GM19463 (cell line): ENCODE measurements at regions not wholly inside any gene's neighbourhood (a gene's known extent, or its start where the extent isn't known, plus 50 kb on each side); places are given as distances from the start of the nearest gene placed in this dataset.
A peak's percentile ranks its signal among the peaks of the same experiment; 100 is the strongest.

ENCODE experiments used
- ATAC-seq: cut with Tn5 transposase; IDR thresholded peaks from one replicate; pipeline ENCODE4 v1.9.1; 2021; ENCODE audit warnings: mild to moderate bottlenecking, moderate library complexity; ENCODE audit not compliant: unreplicated experiment

DNA sequence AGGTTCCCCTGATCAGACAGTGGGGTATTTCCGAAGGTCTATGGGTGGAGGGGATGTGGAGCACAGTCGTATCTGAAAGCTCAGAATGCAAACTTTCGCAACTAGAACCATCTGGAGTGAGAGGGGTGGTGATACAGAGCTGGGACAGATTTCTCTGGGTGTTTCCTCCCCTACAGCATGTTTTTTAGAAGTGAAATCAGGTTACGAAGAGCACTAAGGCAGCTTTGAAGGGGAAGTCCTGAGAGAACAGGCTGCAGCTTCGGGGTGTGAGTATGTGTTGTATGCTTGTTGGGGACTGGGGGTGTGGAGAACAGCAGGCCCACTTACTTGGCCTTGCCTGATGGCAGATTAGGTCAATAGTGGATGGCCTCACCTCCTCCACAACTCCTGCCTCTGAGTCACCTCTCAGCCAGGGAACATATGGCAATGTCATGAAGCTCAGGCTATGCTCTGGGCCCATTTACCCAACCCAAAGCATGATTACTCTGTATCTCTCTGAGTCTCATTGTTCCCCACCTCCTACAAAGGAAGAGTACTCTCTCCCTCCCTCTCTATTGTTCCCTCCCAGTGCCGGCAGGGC lies 107.2 kb upstream of the RASGRP1 start:
- peak; percentile 59 for ATAC-seq

DNA sequence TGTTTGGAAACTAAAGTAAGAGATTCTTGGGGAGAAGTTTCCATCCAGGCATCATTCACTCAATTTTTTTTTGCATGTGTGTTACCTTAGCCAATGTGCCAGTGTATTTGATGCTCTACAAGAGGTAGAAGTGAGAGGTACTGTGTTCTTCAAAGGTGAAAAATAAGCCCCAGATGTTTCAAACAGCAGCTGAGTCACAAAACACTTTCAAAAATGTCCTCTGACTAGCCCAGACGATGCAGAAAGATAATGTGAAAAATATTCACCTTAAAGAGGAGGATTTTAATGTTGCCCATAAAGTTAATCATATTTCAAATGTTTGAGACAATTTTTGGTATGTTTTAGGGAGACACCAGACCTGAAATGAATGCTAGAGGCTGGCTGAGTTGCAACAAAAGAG lies 107.7 kb upstream of the RASGRP1 start:
- ATAC-seq: no peak

DNA sequence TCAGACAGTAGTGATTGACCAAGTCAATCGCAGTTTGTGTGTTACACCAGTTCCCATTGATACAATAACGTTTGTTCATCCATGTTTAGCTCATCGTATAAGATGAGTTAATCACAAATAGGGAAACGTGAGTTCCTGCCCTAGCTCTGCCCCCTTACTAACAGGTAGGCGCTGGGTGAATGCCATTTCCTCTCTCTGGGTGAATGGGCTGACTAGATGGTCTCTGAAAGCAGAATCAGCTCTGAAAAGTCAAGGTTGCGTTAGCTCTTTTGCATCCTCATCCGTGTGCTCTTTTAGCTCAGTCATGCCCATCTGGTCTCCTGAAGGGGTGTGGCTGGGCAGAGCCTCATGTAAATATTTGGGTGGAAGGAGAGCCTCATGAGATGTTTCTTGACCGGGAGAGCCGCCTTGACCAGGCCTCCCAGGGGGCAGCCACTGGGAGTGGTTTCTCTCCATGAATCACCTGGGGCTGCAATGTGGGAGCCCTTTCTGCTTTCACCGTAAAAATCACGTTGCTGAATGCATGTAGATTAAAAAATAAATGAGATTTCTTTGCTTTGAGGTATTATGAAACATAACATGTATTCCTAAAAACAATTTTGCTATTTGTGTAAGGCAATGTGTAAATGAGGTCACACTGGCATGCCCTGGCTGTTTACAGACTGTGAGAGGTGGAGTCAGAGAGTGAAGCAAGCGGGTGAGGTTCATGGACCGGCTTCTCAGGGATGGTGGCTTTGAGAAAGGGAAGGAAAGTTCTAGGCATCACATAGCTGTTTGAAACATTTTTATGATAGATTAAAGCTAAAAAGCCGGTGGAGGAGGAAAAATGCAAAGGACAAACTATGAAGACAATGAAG lies 108.4 kb upstream of the RASGRP1 start:
- peak; percentile 46 for ATAC-seq

DNA sequence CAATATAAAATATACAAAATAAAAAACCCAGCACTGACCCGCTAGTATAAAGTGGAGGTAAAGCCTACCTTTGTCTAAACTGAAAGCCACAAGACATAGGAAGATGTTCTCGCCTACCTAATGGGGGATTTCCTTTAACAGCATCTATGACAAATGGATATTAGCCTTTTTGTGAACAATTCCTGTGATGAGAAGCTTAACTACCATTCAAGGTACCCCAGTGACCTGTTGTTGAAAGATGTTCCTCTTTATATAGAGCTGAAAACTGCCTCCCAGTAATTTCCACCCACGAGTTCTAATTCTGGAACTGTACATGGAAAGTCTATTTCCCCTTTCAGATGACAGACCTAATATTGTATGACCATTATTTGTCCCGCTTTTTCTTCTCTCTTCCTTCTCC lies 109.8 kb upstream of the RASGRP1 start:
- no peak for ATAC-seq

DNA sequence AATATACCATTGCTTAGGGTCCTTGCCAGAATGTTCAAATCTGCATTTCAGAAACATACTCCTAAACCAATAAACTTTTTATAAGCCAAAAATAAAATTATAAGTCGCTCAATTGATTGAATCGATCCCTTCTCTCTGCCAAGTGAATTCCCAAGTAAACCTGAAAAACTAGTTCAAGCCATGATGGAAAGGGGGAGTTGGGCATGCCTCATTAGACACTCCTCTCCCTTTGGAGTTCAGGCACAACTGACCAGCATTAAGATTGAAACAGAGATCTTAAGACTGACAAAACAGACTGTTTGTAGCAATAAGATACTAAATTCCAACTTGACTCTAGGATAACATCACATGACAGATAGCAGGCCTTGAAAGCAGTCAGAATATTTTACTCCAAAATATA lies 113.7 kb upstream of the RASGRP1 start:
- no peak for ATAC-seq

DNA sequence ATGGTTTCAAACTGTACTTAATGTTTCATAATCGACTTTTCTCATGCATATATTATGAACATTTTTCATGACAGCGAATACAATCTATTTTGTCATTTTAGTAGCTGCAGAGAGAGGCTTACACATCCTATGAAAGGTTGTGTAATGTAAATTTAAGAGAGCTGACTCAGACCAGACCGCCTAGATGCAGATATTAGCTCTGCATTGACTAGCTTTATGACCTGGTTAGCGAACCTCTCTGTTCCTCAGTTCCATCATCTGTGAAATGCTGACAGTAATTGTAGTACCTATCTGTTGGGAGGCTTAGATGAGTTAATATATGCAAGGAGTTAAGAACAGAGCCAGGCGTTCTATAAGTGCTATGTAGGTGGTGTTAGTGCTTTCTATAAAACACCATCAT lies 116.2 kb upstream of the RASGRP1 start:
- ATAC-seq: no peak

DNA sequence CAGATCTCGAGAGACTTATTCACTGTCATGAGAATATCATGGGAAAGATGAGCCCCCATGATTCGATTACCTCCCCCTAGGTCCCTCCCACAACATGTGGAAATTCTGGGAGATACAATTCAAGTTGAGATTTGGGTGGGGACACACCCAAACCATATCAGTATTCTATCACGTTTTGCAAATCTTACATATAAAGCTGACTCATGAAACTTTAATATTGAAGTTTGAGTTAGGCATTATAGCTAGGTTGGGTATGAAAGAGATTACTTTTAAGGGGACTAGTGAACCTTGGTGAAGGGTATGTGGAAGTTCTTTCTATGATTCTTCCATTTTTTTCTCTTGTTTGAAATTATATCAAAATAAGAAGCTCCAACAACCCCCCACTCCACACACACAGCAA lies 117.7 kb upstream of the RASGRP1 start:
- ATAC-seq: no peak

DNA sequence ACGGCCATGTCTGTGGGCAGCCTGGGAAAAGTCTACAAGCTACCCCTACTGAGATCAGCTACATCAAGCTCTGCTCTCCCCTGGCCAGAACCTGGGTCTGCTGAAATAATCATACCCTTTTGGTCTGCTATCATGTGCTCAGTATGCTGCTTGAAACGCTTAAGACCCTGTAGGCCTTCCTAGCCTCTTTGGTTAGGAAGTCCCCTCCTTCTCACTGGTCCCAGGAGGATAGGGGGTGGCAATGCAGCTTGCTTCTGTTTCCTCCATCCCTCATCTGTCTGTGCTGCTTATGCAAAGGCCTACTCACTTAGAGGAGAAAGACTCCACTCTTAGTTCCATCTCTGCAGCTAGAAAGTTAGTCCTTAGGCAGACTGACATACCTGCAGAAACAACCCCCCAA lies 118.2 kb upstream of the RASGRP1 start:
- ATAC-seq: no peak

DNA sequence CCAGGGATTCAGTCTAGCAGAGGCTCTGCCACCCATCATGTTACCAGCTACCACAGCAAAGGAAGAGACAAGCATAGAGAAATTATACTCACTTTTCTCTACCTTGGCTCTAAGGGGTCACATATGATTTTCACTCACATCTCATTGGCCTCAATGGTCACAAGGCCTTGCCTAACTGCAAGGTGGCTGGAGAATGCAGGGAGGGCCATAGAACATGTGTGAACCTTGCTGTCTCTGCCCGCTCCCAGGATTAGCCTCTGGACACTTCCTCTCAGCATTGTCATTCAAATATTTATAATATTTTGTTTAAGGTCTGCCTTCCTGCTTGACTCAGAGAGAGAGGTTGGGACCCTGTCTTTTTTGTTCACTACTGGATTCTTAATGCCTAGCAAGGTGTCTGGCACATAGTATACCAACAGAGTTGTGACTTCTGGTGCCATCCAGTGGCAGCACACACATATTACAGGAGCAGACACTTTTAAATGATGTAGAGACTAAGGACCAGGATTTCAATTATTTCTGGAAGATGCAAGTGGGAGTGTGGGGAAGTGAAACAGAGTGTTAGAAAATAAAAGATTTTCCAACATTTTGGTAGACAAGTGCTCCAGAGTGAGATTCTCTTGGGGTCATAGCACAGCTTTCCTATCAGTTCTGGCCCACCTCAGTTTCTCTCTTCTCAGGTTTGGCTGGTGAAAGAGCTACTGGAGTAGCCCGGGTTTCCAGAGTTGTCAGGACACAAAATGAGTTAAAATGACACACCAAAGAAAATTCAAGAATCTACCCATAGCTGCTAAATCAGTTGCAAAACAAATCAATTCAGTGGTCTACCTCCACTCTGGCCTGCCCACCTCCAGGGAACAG lies 119.0 kb upstream of the RASGRP1 start:
- ATAC-seq: peak; percentile 84

DNA sequence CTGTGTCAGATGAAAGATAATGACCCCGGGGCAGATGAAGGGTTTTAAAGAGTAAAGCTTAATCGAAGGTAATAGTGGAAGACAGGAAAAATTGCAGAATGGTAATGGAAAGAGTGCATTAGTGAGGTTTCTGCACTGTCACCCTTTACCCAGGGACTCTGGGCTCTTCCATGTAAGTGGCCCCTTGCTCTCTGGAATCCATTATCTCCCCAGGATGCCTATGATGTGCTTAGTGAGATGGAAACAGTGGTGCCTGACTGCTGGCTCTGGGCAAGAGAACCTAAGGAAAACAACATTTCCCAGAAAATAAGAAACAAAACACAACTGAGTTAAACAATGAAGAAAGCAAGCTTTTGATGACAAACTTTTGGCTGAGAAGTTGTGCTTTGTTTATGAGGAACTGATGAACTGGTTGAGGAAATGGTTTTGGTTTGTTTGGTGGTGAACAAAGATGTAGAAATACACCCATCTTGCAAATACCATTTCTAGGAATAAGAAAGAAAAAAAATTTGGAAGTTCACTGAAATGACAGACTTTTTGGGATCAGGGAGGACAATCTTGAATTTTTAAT lies 119.9 kb upstream of the RASGRP1 start:
- no peak for ATAC-seq

DNA sequence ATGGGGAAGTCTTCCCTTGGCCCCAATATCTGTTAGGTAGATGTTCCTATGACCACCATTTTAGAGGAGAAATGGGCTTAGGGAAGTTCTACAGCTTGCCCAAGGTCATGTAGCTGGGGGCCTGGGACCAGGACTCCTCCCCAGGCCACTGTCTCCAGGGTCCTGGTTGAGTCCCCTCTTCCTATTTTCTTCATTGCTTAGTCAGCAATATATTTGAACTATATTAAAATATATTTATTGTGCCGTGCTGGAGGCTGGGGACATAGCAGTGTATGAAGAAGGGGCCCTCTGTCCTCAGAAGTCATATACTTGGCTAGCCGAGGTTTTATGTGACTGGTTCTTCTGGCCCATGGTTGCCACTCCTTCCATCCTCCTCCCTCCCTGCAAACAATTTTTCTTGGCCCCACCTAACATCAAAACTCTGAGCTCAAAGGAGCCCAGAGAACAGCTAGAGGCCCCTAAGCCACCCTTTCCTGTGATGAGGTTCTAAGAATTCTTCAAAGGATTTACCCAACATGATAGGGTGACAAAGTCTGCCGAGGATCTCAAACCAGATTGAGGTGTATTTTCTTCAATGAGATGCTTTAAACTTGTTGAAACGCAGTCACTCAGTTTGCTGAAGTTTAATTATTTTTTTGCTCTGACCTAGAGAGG lies 121.2 kb upstream of the RASGRP1 start:
- ATAC-seq: no peak

DNA sequence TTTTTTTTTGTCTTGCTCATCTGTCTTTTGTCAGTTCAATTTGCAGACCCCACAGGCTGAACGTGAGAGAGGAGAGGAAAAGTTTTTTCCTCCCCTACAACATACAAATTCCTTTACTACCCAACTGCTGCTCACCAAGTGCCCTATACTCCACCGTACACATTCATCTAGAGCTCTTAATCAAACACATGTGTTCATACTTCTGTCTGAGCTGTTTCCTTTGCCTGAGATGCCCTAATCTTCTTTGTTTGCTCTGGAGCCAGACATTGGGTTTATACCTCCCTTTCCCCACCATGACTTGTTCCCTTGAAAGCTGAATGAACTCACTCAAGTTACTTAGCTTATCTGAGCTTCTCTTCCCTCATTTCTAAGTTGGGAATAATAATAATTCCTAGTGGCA lies 122.7 kb upstream of the RASGRP1 start:
- ATAC-seq: no peak

DNA sequence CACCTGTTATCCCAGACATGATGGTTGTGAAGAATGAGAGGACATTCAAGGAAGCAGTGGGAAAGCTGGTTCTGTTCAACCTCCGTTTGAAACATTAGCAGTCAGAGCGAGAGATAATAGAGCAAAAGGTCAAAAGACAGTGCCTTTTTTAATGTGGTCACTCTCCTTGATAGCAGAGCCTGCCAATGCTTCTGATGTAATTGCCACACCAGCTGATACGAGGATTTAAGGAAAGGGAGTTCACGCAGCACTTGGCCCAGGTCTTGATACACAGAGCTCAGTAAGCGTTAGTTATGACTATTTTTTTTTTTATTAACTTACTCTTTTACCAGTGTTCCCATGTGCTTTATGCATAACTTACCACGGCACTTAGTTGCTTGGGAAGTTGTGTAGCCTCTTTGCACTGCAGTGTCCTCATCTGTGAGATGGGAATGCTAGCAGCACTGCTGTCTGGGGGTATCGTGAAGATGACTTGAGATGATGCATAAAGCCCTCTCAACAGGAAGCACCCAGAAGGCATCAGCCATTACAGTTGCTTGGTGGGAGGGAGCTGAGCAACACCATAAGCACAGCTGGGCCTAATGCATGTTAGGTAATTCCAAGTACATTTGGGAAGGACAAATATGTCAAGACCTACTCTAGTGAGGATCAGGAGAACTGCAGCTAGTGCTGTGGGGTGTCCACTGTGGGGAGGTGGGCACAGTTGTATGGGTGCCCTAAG lies 123.3 kb upstream of the RASGRP1 start:
- no peak for ATAC-seq

DNA sequence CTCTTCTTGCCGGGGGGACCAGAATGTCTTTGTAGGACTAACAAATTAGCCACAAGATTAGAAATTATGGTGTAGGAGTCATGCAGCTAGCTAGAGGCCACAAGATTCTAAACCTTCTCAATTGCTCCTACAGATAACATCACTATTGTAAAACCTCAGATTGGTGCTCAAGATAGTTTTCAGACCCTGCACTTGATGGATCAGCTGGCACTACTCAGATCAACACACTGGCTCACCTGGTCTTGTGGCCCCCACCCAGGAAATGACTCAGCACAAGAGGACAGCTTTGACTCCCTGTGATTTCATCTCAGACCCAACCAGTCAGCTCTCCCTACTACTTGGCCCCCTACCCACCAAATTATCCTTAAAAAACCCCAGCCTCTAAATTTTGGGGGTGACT lies 124.1 kb upstream of the RASGRP1 start:
- no peak for ATAC-seq

DNA sequence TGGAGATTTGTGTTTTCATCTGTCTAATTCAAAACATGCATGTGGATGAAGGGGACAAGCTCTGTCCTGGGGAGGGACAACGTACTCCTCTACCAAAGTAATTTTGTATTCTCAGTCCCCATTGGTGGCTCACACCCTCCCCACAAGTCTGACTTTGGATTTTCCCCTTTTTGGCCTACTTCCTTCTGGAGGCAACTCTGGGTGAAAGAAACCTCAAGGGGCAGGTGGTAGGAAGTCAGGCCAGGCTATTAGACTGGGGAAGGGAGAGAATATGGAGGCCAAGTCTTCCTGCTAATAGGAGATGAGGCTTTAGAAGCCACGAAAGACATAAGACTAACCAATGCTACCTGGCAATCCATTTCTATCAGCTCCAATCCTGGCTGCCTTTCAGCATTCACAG lies 124.9 kb upstream of the RASGRP1 start:
- ATAC-seq: no peak

DNA sequence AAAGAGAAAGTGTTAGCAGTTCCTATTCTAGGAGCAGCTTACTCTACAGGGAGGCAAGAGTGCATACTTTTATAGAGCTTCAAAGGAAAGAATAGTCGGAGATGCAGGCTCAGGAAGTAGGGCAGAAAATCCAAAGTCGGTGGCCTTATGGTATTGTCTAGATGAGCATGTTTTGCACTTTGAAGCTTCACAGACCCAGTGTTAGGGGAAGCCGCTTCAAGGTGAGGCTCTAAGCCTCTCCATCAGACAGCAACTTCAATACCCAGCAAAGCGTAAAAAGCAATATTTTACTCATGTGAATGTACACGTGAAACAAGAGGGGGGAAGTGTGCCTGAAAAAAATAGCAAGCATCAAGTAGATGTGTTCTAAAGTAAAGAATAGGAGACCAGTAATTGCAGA lies 125.6 kb upstream of the RASGRP1 start:
- no peak for ATAC-seq

DNA sequence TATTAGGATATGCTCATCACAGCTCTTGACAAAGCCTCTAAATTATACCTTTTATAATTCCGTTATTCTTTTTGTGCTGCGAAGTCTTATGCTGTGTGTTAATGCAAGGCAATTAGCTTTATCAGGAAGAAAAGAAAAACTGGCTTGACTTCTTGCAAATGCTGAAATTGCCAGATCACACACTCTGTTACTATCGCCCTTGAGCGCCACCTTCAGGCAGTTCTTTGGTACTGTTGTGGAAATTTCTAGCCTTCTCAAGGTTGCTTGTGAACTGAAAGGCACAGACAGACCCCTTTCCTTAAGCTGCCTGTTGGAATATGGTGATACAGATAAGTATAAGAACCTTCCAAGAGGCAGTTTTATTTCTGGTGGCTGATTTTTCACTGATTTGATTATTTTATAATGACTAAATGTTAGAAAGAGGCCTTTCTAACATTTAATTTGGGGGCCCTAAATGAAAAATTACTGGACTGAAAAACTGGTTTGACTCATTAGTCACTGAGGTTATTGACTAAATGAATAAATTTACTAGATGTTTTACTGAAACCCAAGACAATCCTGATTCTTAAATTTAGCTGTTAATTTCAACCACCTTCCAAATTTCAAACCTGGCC lies 126.2 kb upstream of the RASGRP1 start:
- peak; percentile 37 for ATAC-seq

DNA sequence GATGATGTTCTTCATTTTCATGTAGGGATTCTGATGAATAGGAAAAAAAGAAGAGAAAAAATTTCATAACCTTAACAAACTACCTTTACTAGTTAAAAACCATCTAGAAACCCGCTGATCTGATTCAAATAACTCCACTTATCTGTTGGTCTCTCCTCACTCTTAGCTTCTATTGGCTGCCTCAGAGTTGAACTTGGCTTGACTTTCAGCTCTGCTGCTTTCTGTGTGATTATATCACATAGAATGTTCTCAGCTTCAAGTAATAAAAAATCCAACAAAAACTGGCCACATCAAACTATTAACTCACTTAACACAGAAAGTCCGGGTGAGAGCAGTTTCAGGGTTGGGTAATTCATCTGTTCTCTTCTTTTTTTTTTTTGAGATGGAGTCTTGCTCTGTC lies 126.8 kb upstream of the RASGRP1 start:
- no peak for ATAC-seq

DNA sequence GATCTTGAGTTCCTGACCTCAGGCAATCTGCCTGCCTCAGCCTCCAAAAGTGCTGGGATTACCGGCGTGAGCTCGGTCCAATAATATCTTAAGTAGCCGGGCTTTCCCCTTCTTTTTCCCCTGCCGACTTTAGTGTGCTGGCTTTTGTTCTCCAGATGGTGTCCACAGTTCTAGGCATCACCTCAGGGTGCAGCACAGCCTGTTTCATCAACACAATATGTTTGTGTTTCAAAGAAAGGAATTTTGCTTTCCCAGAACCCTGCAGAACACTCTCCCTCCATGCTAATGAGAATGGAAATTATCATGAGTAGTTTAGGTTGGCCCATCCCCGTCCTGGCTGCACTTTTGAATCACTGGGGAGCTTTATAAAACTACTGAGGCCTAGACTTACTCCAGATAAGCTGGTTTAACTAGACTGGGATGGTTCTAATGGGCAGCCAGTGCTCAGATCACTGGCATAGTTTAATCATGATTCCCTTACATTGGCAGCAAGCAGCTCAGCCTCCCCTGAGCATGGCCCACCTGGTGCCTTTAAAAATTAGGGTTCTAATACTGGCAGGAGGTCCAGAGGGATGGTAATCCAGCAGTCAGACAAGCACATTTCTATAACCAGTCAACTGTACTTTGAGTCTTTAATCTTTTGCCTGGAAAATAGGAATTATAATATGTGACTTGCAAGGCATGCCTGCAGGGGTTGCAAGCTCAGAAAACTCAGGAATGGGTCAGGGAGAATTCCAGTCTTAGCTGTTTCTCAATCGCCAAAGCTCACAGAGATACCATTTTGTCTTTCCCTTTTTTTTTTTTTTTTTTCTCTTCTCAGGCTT lies 127.6 kb upstream of the RASGRP1 start:
- no peak for ATAC-seq
